Right ventricle myocardium superior (tissue), 1 donor: ENCODE measurements at regions not wholly inside any gene's neighbourhood (a gene's known extent, or its start where the extent isn't known, plus 50 kb on each side); places are given as distances from the start of the nearest gene placed in this dataset.
"Not testable (repeated sequence)": the region's sequence is repeated elsewhere in the genome, so short reads cannot be mapped to it uniquely, and the experiment has no call there.

Experiments used
- ATAC-seq: fragments of 200-7000 bp; cut with Tn5 transposase; one replicate; pipeline ENCODE4 v1.9.1; 2020; ENCODE audit warnings: mild to moderate bottlenecking; ENCODE audit not compliant: poor library complexity
- DNase-seq: peaks from one replicate; pipeline ENCODE4 v3.0.0-alpha.2; 2020
- intact Hi-C: fragments of 100-400 bp; cut with DNase I; formaldehyde crosslinking; loops from one replicate; pipeline ENCODE4 v1.11.2; 2022
- donor health status: DM: no; HTN: yes; CAD: no; lungs with severe emphysema.

- intact Hi-C loops: loop anchor here (5.0 kb wide), 1 partner anchor 70 kb away; the partner anchor contains the start of gene CBR3
- DNase-seq: no peak
Observed at GRCh38 chr21:36207577-36208320, 51.1 kb downstream of the DOP1B start.

GRCh38 chr21:36208326-36209013, 51.8 kb downstream of the DOP1B start:
- DNase-seq: no peak
- no peak for ATAC-seq
- intact Hi-C loops: loop anchor here (5.0 kb wide), 1 partner anchor 71 kb away; the partner anchor contains the start of gene CBR3

More at GRCh38 chr21:36207577-36208320, 51.1 kb downstream of the DOP1B start:
- no peak for ATAC-seq

- ATAC-seq (no peak), DNase-seq (no peak)
- intact Hi-C loops: loop anchor here (5.0 kb wide), 1 partner anchor 72 kb away; the partner anchor contains the start of gene CBR3
Observed at GRCh38 chr21:36209626-36210171, 53.1 kb downstream of the DOP1B start.

GRCh38 chr21:36210779-36211659, 54.4 kb downstream of the DOP1B start:
- intact Hi-C loops: no loop called here
- no peak for ATAC-seq

GRCh38 chr21:36211660-36212512, 55.3 kb downstream of the DOP1B start:
- DNase-seq (no peak), ATAC-seq (no peak)
- intact Hi-C loops: no loop called here

More at GRCh38 chr21:36210779-36211659, 54.4 kb downstream of the DOP1B start:
- DNase-seq: no peak

- intact Hi-C loops: no loop called here
- DNase-seq (no peak), ATAC-seq (no peak)
Observed at GRCh38 chr21:36212513-36212780, 55.8 kb downstream of the DOP1B start.

- DNase-seq (no peak), ATAC-seq (no peak)
- intact Hi-C loops: no loop called here
Observed at GRCh38 chr21:36214561-36214960, 57.9 kb downstream of the DOP1B start.

- ATAC-seq (no peak), DNase-seq (no peak)
- intact Hi-C loops: no loop called here
Observed at GRCh38 chr21:36217743-36218142, 61.1 kb downstream of the DOP1B start.

GRCh38 chr21:36218691-36219090, 62.1 kb downstream of the DOP1B start:
- intact Hi-C loops: no loop called here
- no peak for ATAC-seq
- no peak for DNase-seq

- ATAC-seq: no peak
- no peak for DNase-seq
- intact Hi-C loops: no loop called here
Observed at GRCh38 chr21:36223451-36223850, 66.8 kb downstream of the DOP1B start.

- intact Hi-C loops: no loop called here
- DNase-seq (no peak), ATAC-seq (no peak)
Observed at GRCh38 chr21:36229181-36229580, 72.6 kb downstream of the DOP1B start.

- ATAC-seq, DNase-seq, intact Hi-C loops: not testable (repeated sequence)
Observed at GRCh38 chr21:36231444-36231843, 74.8 kb downstream of the DOP1B start.

- peak; percentile 64 for ATAC-seq
Observed at GRCh38 chr21:36232641-36233040, 76.0 kb downstream of the DOP1B start.

GRCh38 chr21:36235058-36235582, 78.5 kb downstream of the DOP1B start:
- intact Hi-C loops: no loop called here
- DNase-seq (no peak), ATAC-seq (peak; percentile 67)

More at GRCh38 chr21:36232641-36233040, 76.0 kb downstream of the DOP1B start:
- DNase-seq: no peak
- intact Hi-C loops: no loop called here

- intact Hi-C loops: no loop called here
- ATAC-seq (no peak), DNase-seq (no peak)
Observed at GRCh38 chr21:36236052-36236730, 79.6 kb downstream of the DOP1B start.

- DNase-seq (no peak), ATAC-seq (no peak)
- intact Hi-C loops: no loop called here
Observed at GRCh38 chr21:36237441-36237840, 80.8 kb downstream of the DOP1B start.

- intact Hi-C loops: no loop called here
- DNase-seq (no peak), ATAC-seq (no peak)
Observed at GRCh38 chr21:36239585-36239984, 80.4 kb upstream of the MORC3 start.
